ENCODE measurements at regions not wholly inside any gene's neighbourhood (a gene's known extent, or its start where the extent isn't known, plus 50 kb on each side); places are given as distances from the start of the nearest gene placed in this dataset.

GRCh38 chr5:30343707-30344106 lies 849.8 kb upstream of the CDH6 start:
- H3K9me3 ChIP-seq (ENCODE audit: control insufficient read depth, insufficient read depth, low read length): no peaks in the 10 kb centered on the region
- no peak overlapping the region for H3K4me3 ChIP-seq (ENCODE audit: low read length)
- TF ChIP-seq, protein P1, sequence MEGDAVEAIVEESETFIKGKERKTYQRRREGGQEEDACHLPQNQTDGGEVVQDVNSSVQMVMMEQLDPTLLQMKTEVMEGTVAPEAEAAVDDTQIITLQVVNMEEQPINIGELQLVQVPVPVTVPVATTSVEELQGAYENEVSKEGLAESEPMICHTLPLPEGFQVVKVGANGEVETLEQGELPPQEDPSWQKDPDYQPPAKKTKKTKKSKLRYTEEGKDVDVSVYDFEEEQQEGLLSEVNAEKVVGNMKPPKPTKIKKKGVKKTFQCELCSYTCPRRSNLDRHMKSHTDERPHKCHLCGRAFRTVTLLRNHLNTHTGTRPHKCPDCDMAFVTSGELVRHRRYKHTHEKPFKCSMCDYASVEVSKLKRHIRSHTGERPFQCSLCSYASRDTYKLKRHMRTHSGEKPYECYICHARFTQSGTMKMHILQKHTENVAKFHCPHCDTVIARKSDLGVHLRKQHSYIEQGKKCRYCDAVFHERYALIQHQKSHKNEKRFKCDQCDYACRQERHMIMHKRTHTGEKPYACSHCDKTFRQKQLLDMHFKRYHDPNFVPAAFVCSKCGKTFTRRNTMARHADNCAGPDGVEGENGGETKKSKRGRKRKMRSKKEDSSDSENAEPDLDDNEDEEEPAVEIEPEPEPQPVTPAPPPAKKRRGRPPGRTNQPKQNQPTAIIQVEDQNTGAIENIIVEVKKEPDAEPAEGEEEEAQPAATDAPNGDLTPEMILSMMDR (IDR thresholded peaks at IDR 0.05): no peak
- Mint-ChIP-seq H3K27ac (no peak overlapping the region), H3K36me3 (peaks cover 17% of the 10 kb centered on the region), H3K4me3 (no peak overlapping the region), H3K4me1 (no peaks in the 10 kb centered on the region), H3K27me3 (ENCODE audit: low read depth in 2 of 2) (no peaks in the 10 kb centered on the region), H3K9me3 (peaks cover 6 to 26% of the 10 kb centered on the region in 2 donors)
- intact Hi-C loops (cut with micrococcal nuclease): no loop called here
- 72% methylated on average over 2 of the region's 3 CpGs for WGBS (ENCODE audit: insufficient coverage)
- no peaks in the 10 kb centered on the region for H3K4me1 ChIP-seq (ENCODE audit: control insufficient read depth, insufficient read depth, low read length)
- no peaks in the 10 kb centered on the region for H3K27me3 ChIP-seq (ENCODE audit: control insufficient read depth, insufficient read depth, low read length)
- ATAC-seq (no peak), DNase-seq (no peak)
- H3K36me3 ChIP-seq (ENCODE audit: control insufficient read depth, insufficient read depth, low read length): no peaks in the 10 kb centered on the region
- H3K27ac ChIP-seq (ENCODE audit: low read length): no peak overlapping the region

DNA sequence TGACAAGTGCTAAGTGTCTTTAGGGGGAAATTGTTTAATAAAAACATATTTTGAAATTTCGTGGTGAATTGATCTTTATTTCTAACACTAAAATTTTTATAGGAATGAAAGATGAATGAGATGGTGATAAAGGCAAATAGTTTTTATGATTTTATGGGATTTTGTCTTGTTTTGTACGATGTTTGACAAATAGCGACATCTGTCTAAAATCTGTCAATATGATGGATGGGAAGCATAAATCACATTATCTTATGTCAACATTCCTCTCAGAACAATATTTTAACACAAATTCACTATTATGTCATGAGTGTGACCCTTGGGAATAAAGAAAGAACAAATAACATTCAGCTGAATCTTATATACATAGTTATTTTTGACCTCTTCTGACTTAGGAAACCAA lies 852.0 kb upstream of the CDH6 start:
- Histone ChIP-seq H3K4me3 (ENCODE audit: low read length) (no peak overlapping the region), H3K4me1 (ENCODE audit: control insufficient read depth, insufficient read depth, low read length) (no peaks in the 10 kb centered on the region), H3K9me3 (ENCODE audit: control insufficient read depth, insufficient read depth, low read length) (no peaks in the 10 kb centered on the region), H3K27me3 (ENCODE audit: control insufficient read depth, insufficient read depth, low read length) (no peaks in the 10 kb centered on the region), H3K36me3 (ENCODE audit: control insufficient read depth, insufficient read depth, low read length) (no peaks in the 10 kb centered on the region), H3K27ac (ENCODE audit: low read length) (no peak overlapping the region)
- no CpG with 5 or more reads among the region's 3 CpGs for WGBS (ENCODE audit: insufficient coverage)
- H3K27me3 Mint-ChIP-seq (ENCODE audit: low read depth in 2 of 2): no peaks in the 10 kb centered on the region
- TF ChIP-seq, protein P1 (IDR thresholded peaks at IDR 0.05): no peak
- no peak overlapping the region for H3K4me3 Mint-ChIP-seq
- H3K9me3 Mint-ChIP-seq: peaks cover 8 to 28% of the 10 kb centered on the region in 2 donors
- no peaks in the 10 kb centered on the region for H3K4me1 Mint-ChIP-seq
- no peak for DNase-seq
- H3K27ac Mint-ChIP-seq: no peak overlapping the region
- H3K36me3 Mint-ChIP-seq: peaks cover under 1% of the 10 kb centered on the region
- intact Hi-C loops (cut with micrococcal nuclease): no loop called here
- no peak for ATAC-seq

GRCh38 chr5:30337084-30337573 lies 856.4 kb upstream of the CDH6 start:
- H3K27me3 ChIP-seq (ENCODE audit: control insufficient read depth, insufficient read depth, low read length): no peaks in the 10 kb centered on the region
- H3K4me3 Mint-ChIP-seq: no peak overlapping the region
- no peaks in the 10 kb centered on the region for H3K27me3 Mint-ChIP-seq (ENCODE audit: low read depth in 2 of 2)
- no peak overlapping the region for H3K27ac Mint-ChIP-seq
- no peaks in the 10 kb centered on the region for H3K9me3 ChIP-seq (ENCODE audit: control insufficient read depth, insufficient read depth, low read length)
- TF ChIP-seq, protein P1 (IDR thresholded peaks at IDR 0.05): no peak
- no peaks in the 10 kb centered on the region for H3K4me1 Mint-ChIP-seq
- intact Hi-C loops (cut with micrococcal nuclease): no loop called here
- DNase-seq (no peak), ATAC-seq (no peak)
- peaks cover 7% of the 10 kb centered on the region for H3K36me3 Mint-ChIP-seq
- H3K4me1 ChIP-seq (ENCODE audit: control insufficient read depth, insufficient read depth, low read length): no peaks in the 10 kb centered on the region
- no peak overlapping the region for H3K4me3 ChIP-seq (ENCODE audit: low read length)
- no peaks in the 10 kb centered on the region for H3K36me3 ChIP-seq (ENCODE audit: control insufficient read depth, insufficient read depth, low read length)
- no peak overlapping the region for H3K27ac ChIP-seq (ENCODE audit: low read length)
- peaks cover 10 to 32% of the 10 kb centered on the region in 2 donors for H3K9me3 Mint-ChIP-seq
- 80% methylated on average over 1 of the region's 5 CpGs for WGBS (ENCODE audit: insufficient coverage)

DNA sequence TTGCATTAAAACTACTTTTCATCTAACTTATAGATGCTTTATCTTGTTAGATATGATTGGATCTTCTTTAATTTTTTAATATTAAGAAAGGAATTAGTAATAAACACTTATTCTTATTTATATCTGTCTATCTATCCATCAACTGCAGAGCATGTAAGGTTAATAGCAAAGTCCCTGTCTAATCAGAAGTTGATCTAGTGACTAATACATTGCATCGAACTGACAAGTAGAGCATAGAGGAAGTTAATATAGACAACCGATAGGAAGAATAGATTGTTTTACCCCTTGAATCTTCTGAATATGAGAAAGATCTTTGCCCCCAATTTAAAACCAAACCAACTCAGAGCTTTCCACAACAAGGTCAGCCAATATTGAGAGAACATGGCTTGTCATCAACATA lies 862.0 kb upstream of the CDH6 start:
- Histone ChIP-seq H3K27ac (ENCODE audit: low read length) (no peak overlapping the region), H3K27me3 (ENCODE audit: control insufficient read depth, insufficient read depth, low read length) (no peaks in the 10 kb centered on the region), H3K9me3 (ENCODE audit: control insufficient read depth, insufficient read depth, low read length) (no peaks in the 10 kb centered on the region), H3K4me3 (ENCODE audit: low read length) (no peak overlapping the region), H3K36me3 (ENCODE audit: control insufficient read depth, insufficient read depth, low read length) (no peaks in the 10 kb centered on the region), H3K4me1 (ENCODE audit: control insufficient read depth, insufficient read depth, low read length) (no peaks in the 10 kb centered on the region)
- intact Hi-C loops (cut with micrococcal nuclease): no loop called here
- peaks cover 8 to 20% of the 10 kb centered on the region in 2 donors for H3K9me3 Mint-ChIP-seq
- no peak overlapping the region for H3K27ac Mint-ChIP-seq
- no peak overlapping the region for H3K4me3 Mint-ChIP-seq
- H3K27me3 Mint-ChIP-seq (ENCODE audit: low read depth in 2 of 2): no peaks in the 10 kb centered on the region
- no peaks in the 10 kb centered on the region for H3K4me1 Mint-ChIP-seq
- peaks cover 7% of the 10 kb centered on the region for H3K36me3 Mint-ChIP-seq
- no peak for ATAC-seq
- WGBS (ENCODE audit: insufficient coverage): 100% methylated on average over 2 of the region's 2 CpGs
- TF ChIP-seq, protein P1 (IDR thresholded peaks at IDR 0.05): no peak
- DNase-seq: no peak
